ENCODE measurements at regions not wholly inside any gene's neighbourhood (a gene's known extent, or its start where the extent isn't known, plus 50 kb on each side); places are given as distances from the start of the nearest gene placed in this dataset.

DNA sequence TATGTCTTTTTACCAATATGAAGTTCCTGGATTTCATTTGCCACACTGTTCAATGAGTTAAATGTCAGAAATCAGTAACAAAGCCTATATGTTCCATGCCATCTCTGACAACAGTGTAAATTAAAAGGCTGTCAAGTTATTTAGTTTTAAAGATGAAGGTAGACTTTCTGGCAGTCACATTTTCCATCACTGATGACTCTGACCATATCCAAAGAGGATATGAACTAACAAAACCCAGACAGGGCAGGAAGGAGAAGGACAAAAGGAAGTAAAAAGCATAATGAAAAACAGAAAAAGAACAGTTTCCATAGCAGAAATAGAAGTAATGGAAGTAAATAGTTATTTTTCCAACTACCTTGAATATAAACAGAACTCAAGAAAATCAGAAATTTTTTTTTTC, 242.3 kb downstream of the UBE3D start:
- TF ChIP-seq CTCF (IDR thresholded peaks at IDR 0.05) (no peak), POLR2AphosphoS5 (IDR thresholded peaks at IDR 0.05) (no peak)
